HEK293 (cell line): ENCODE measurements at regions not wholly inside any gene's neighbourhood (a gene's known extent, or its start where the extent isn't known, plus 50 kb on each side); places are given as distances from the start of the nearest gene placed in this dataset.

Experiments
- SP2 ChIP-seq: fragments of 450-650 bp; formaldehyde crosslinking; IDR thresholded peaks from 2 replicates; pipeline ENCODE4 v1.5.1; 2016; ENCODE audit warnings: missing biosample characterization, missing genetic modification characterization
- ZNF501 ChIP-seq: fragments of 450-650 bp; formaldehyde crosslinking; IDR thresholded peaks from 2 replicates; pipeline ENCODE4 v1.5.1; 2016; ENCODE audit warnings: missing biosample characterization, missing genetic modification characterization
- TF ChIP-seq, protein P1 (sequence below): fragments of 450-650 bp; formaldehyde crosslinking; IDR thresholded peaks from 2 replicates; pipeline ENCODE4 v1.5.1; 2016; ENCODE audit warnings: missing biosample characterization, missing genetic modification characterization

DNA sequence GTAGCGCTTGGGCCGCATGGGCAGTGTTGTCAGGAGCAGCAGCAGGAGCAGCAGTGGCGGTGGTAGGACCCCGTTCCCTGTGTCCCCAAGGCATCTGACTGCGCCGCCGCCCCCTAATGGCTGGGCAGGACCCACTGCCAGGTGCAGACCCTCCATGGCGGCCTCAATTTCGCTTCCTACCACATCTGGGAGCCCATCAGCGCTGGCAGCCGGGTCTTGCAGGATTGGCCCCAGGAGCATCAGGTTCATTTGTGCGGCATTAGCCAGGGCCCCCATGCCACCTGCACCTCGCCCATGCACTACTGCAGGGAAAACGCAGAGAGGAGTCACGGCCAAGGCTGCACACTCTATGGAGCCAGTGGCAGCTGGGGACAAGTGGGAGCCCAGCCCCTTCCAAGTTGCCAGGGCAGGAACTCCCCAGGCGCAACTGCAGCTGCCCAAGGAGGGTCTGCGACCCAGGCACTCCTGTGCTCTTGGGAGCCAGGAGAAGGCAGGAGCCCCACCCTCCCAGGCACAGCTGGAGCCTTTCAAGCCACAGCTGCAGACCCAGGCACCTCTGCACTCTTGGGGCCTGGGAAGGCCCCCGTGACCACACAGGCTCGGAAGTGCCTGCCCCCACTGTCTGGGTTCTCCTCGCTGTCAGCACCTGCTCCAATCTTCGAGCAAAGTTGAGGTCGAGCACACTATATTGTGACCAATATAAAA, 594.2 kb downstream of the KCNJ18 start:
- TF ChIP-seq, protein P1, sequence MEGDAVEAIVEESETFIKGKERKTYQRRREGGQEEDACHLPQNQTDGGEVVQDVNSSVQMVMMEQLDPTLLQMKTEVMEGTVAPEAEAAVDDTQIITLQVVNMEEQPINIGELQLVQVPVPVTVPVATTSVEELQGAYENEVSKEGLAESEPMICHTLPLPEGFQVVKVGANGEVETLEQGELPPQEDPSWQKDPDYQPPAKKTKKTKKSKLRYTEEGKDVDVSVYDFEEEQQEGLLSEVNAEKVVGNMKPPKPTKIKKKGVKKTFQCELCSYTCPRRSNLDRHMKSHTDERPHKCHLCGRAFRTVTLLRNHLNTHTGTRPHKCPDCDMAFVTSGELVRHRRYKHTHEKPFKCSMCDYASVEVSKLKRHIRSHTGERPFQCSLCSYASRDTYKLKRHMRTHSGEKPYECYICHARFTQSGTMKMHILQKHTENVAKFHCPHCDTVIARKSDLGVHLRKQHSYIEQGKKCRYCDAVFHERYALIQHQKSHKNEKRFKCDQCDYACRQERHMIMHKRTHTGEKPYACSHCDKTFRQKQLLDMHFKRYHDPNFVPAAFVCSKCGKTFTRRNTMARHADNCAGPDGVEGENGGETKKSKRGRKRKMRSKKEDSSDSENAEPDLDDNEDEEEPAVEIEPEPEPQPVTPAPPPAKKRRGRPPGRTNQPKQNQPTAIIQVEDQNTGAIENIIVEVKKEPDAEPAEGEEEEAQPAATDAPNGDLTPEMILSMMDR (tag by site-specific recombination), result no peak
- TF ChIP-seq SP2 (tag by site-specific recombination) (no peak), ZNF501 (tag by site-specific recombination) (no peak)
